GM10266 (cell line): ENCODE measurements at regions not wholly inside any gene's neighbourhood (a gene's known extent, or its start where the extent isn't known, plus 50 kb on each side); places are given as distances from the start of the nearest gene placed in this dataset.

ENCODE experiments used
- DNase-seq: peaks from one replicate; pipeline ENCODE4 v3.0.0; 2012; ENCODE audit errors: extremely low spot score
- TF ChIP-seq, protein P1 (sequence below): IDR thresholded peaks from 2 replicates; pipeline ENCODE4 v1.5.1; 2012; ENCODE audit warnings: mild to moderate bottlenecking, low read depth; ENCODE audit not compliant: control insufficient read depth, insufficient read depth; ENCODE audit errors: missing control alignments

DNA sequence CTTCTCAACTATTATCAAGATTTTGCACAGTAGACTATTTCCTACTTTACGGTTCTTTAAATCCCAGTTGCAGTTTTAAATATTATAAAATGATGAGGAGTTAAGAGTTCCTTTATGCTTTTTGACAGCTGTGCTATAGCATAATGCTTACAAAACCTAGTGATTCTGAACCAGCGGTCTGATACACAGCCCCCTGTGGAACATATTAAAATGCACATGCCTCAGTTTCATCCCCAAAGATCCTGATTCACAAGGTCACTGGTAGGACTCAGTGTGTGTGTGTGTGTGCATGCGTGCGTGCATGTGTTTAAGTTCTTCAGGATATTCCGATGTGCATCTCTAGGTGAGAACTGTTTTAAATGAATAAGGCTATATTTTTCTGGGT is 330.1 kb upstream of the TPM1 start:
- TF ChIP-seq, protein P1, sequence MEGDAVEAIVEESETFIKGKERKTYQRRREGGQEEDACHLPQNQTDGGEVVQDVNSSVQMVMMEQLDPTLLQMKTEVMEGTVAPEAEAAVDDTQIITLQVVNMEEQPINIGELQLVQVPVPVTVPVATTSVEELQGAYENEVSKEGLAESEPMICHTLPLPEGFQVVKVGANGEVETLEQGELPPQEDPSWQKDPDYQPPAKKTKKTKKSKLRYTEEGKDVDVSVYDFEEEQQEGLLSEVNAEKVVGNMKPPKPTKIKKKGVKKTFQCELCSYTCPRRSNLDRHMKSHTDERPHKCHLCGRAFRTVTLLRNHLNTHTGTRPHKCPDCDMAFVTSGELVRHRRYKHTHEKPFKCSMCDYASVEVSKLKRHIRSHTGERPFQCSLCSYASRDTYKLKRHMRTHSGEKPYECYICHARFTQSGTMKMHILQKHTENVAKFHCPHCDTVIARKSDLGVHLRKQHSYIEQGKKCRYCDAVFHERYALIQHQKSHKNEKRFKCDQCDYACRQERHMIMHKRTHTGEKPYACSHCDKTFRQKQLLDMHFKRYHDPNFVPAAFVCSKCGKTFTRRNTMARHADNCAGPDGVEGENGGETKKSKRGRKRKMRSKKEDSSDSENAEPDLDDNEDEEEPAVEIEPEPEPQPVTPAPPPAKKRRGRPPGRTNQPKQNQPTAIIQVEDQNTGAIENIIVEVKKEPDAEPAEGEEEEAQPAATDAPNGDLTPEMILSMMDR = no peak

DNA sequence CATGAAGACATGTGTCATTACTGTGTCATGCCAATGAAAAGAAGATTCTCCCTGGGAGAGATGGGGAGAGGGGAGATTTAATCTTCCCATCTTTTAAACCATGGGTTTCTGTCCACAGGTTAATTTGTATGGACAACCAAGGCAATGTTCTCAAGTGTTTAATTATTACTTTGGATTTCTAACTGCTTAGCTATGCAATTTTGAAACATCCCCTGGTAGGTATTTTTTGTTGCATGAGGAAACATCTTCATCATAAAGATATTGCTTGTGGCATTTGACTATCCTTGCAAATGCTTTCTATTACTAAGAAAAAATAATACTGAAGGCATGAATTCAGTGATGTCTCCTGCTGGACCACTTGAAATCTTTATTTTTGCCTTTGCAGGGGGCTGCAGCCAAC is 326.6 kb upstream of the TPM1 start:
- TF ChIP-seq, protein P1 = no peak
- no peak for DNase-seq

More for the DNA sequence above, 330.1 kb upstream of the TPM1 start:
- DNase-seq = no peak

DNA sequence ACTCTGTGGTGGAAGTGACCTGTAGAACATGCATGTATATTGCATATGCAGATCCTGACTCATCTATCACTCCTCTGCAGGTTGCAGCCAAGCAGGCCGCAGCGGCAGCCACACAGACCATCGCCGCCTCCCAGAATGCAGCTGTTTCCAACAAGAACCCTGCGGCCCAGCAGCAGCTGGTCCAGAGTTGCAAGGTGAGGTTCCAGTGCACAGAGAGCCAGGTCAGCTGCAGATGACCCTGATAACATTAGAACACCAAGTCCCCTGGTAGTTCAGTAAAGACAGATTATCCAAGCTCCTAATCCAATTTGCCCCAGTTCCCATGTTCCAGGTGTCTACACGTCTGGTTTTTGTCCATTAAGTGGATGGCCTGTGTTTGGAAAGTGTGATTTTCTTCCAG is 325.1 kb upstream of the TPM1 start:
- no peak for DNase-seq
- TF ChIP-seq, protein P1 = no peak

DNA sequence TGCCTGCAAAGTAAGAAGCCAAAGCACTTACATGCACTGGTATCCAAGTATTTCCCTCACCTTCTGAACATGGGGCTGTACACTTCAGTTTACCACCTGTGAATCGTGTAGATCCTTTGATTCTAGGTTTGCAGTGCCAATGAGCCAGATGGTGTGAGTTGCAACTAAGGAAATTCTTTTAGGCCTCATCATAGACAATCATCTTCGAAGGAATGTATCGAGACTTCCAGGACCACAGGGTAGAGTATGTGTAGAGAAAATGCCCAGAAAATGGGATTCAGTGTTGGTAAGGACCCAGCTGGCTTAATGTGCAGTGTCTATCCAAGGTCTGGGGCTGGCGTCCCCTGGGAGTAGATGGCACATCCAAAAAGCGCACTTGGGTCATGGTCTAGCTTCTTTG is 323.2 kb upstream of the TPM1 start:
- TF ChIP-seq, protein P1 = no peak

DNA sequence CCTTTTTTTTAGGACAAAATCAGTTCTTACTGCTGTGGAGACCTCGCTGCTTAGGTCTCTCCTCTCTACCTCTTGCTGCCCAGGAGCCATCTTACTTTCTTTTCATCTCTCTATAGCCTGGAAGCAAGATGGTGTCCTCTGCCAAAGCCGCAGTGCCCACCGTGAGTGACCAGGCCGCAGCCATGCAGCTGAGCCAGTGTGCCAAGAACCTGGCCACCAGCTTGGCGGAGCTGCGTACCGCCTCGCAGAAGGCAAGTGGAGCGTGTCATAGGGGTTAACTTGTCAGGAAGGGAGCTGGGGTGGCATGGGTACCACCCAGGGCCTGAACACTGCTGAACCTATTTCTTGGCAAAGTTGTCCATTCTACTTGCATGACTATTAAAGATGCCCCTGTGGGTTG is 320.3 kb upstream of the TPM1 start:
- TF ChIP-seq, protein P1 = no peak

More for the DNA sequence above, 323.2 kb upstream of the TPM1 start:
- DNase-seq = no peak

DNA sequence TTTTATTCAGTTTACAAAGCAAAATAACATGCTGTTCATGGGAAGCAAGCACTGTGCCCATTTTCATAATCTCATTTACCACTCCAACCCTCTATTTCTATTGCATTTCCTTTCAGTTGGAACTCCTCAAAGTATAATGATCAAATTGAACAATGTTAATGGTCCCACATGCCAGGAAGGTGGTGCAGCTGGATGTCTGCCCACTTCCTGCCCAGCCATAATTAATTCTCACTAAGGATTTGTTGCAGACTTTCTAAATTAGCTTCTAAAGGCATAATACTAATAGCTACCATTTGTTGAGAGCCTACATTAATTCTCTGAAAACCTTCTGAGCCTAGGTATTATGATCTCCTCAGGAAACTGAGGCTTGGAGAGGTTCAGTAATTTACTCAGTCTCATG is 316.1 kb upstream of the TPM1 start:
- DNase-seq = no peak
- TF ChIP-seq, protein P1 = no peak

More for the DNA sequence above, 320.3 kb upstream of the TPM1 start:
- DNase-seq = no peak

DNA sequence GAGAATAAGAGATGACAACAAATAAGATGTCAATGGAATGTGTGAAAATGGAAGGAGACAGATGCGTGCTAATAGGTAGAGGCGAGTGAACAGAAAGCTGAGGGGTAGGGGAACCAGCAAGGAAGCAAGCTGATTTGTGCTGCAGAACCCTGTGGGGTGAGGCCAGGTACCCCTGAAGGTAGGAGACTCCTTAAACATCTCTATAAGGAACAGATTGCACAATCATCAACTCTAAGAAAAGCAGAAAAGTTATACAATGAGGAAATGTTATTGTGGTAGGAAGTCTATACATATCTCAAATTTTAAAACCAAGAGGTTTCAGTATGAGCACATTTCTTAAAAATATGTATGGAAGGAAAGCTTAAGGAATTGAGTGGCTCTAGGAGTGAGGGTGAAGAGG is 315.0 kb upstream of the TPM1 start:
- DNase-seq = no peak
- TF ChIP-seq, protein P1 = no peak
